ENCODE measurements at regions not wholly inside any gene's neighbourhood (a gene's known extent, or its start where the extent isn't known, plus 50 kb on each side); places are given as distances from the start of the nearest gene placed in this dataset.
"Not testable (repeated sequence)": the region's sequence is repeated elsewhere in the genome, so short reads cannot be mapped to it uniquely, and the experiment has no call there.

GRCh38 chr10:109215291-109216075, 707.8 kb downstream of the XPNPEP1 start:
- DNase-seq: no peak
- CTCF ChIA-PET: no interaction called here
- H3K36me3 Mint-ChIP-seq (ENCODE audit: low read depth): no peaks in the 10 kb centered on the region
- intact Hi-C loops (cut with micrococcal nuclease): no loop called here
- no peak overlapping the region for H3K27ac Mint-ChIP-seq
- POLR2A ChIA-PET: no interaction called here
- H3K27me3 Mint-ChIP-seq: no peaks in the 10 kb centered on the region
- no peak for TF ChIP-seq CTCF (IDR thresholded peaks at IDR 0.05)
- ATAC-seq (ENCODE audit: low read depth): no peak
- H3K4me1 Mint-ChIP-seq: no peaks in the 10 kb centered on the region
- H3K9me3 Mint-ChIP-seq: no peaks in the 10 kb centered on the region
- no peak overlapping the region for H3K4me3 Mint-ChIP-seq

GRCh38 chr10:109214891-109215290, 708.4 kb downstream of the XPNPEP1 start:
- ATAC-seq (ENCODE audit: low read depth); intact Hi-C loops (cut with micrococcal nuclease); DNase-seq; H3K9me3 Mint-ChIP-seq; H3K36me3 Mint-ChIP-seq (ENCODE audit: low read depth); H3K4me3 Mint-ChIP-seq; POLR2A ChIA-PET; H3K27ac Mint-ChIP-seq; CTCF ChIA-PET; H3K4me1 Mint-ChIP-seq; H3K27me3 Mint-ChIP-seq: not testable (repeated sequence)

GRCh38 chr10:109207361-109207760, 716.0 kb downstream of the XPNPEP1 start:
- no peak overlapping the region for H3K4me3 Mint-ChIP-seq
- no peaks in the 10 kb centered on the region for H3K4me1 Mint-ChIP-seq
- no peak for TF ChIP-seq CTCF (IDR thresholded peaks at IDR 0.05)
- no peaks in the 10 kb centered on the region for H3K36me3 Mint-ChIP-seq (ENCODE audit: low read depth)
- H3K27me3 Mint-ChIP-seq: no peaks in the 10 kb centered on the region
- POLR2A ChIA-PET: no interaction called here
- ATAC-seq (ENCODE audit: low read depth): no peak
- CTCF ChIA-PET: no interaction called here
- H3K9me3 Mint-ChIP-seq: no peaks in the 10 kb centered on the region
- H3K27ac Mint-ChIP-seq: no peak overlapping the region
- no peak for DNase-seq
- intact Hi-C loops (cut with micrococcal nuclease): no loop called here

GRCh38 chr10:109205929-109206585, 717.3 kb downstream of the XPNPEP1 start:
- TF ChIP-seq CTCF (IDR thresholded peaks at IDR 0.05): no peak
- H3K4me3 Mint-ChIP-seq: no peak overlapping the region
- H3K4me1 Mint-ChIP-seq: no peaks in the 10 kb centered on the region
- POLR2A ChIA-PET: no interaction called here
- no peaks in the 10 kb centered on the region for H3K9me3 Mint-ChIP-seq
- DNase-seq (no peak), ATAC-seq (ENCODE audit: low read depth) (no peak)
- no peaks in the 10 kb centered on the region for H3K36me3 Mint-ChIP-seq (ENCODE audit: low read depth)
- intact Hi-C loops (cut with micrococcal nuclease): no loop called here
- no peak overlapping the region for H3K27ac Mint-ChIP-seq
- CTCF ChIA-PET: no interaction called here
- no peaks in the 10 kb centered on the region for H3K27me3 Mint-ChIP-seq

GRCh38 chr10:109203646-109204353, 719.5 kb downstream of the XPNPEP1 start:
- no peaks in the 10 kb centered on the region for H3K36me3 Mint-ChIP-seq (ENCODE audit: low read depth)
- intact Hi-C loops (cut with micrococcal nuclease): no loop called here
- DNase-seq (no peak), ATAC-seq (ENCODE audit: low read depth) (no peak)
- no peaks in the 10 kb centered on the region for H3K27me3 Mint-ChIP-seq
- no peaks in the 10 kb centered on the region for H3K4me1 Mint-ChIP-seq
- H3K27ac Mint-ChIP-seq: no peak overlapping the region
- no peak overlapping the region for H3K4me3 Mint-ChIP-seq
- TF ChIP-seq CTCF (IDR thresholded peaks at IDR 0.05): no peak
- CTCF ChIA-PET: no interaction called here
- POLR2A ChIA-PET: no interaction called here
- H3K9me3 Mint-ChIP-seq: no peaks in the 10 kb centered on the region
